H1 (cell line): ENCODE measurements at regions not wholly inside any gene's neighbourhood (a gene's known extent, or its start where the extent isn't known, plus 50 kb on each side); places are given as distances from the start of the nearest gene placed in this dataset.
A peak's percentile ranks its signal among the peaks of the same experiment; 100 is the strongest.

Experiments
- CTCF ChIA-PET: fragments of 300-600 bp; sonication (Branson Sonifier 250); formaldehyde crosslinking; loops from one replicate; lab custom pipeline; 2021; ENCODE audit not compliant: partially characterized antibody; lab: Charles Lee
- POLR2A ChIA-PET: fragments of 300-600 bp; sonication (Branson Sonifier 250); formaldehyde crosslinking; loops from one replicate; lab custom pipeline; 2021; ENCODE audit warnings: inconsistent platforms; ENCODE audit not compliant: partially characterized antibody; lab: Charles Lee
- DNase-seq, 2 experiments: peaks; one replicate each; pipeline versions ENCODE4 v3.0.0 to v3.0.0-alpha.2; 2010 to 2022; ENCODE audit warnings: low spot score in 2 of 2, low read depth in 1 of 2, mixed read lengths in 1 of 2
- FAIRE-seq: peaks from 2 replicates; lab custom pipeline; 2011; peaks lifted over from hg19 to GRCh38; lab: Jason Lieb, UNC
- H2AFZ ChIP-seq: 2 replicates; pipeline ENCODE4 v1.8.1; 2012; ENCODE audit warnings: low read length, inconsistent platforms
- H2AK5ac ChIP-seq: 2 replicates; pipeline ENCODE4 v1.6.1; 2013; ENCODE audit warnings: low read depth, low read length
- H2BK120ac ChIP-seq: replicated peaks from 2 replicates; pipeline ENCODE3; 2013; ENCODE audit warnings: low read depth, low read length, inconsistent platforms
- H2BK12ac ChIP-seq: 2 replicates; pipeline ENCODE4 v1.6.1; 2013; ENCODE audit warnings: low read depth, low read length
- H2BK15ac ChIP-seq: 2 replicates; pipeline ENCODE4 v1.6.1; 2013; ENCODE audit warnings: low read length
- H2BK20ac ChIP-seq: 2 replicates; pipeline ENCODE4 v1.6.1; 2013; ENCODE audit warnings: low read length
- H2BK5ac ChIP-seq: 2 replicates; pipeline ENCODE4 v1.6.1; 2013; ENCODE audit warnings: low read depth, low read length
- H3K14ac ChIP-seq: 2 replicates; pipeline ENCODE4 v1.6.1; 2013; ENCODE audit warnings: inconsistent platforms; ENCODE audit not compliant: insufficient read length
- H3K18ac ChIP-seq: 2 replicates; pipeline ENCODE4 v1.6.1; 2013; ENCODE audit warnings: low read length; ENCODE audit errors: extremely low read depth
- H3K23ac ChIP-seq: 2 replicates; pipeline ENCODE4 v1.6.1; 2013; ENCODE audit warnings: inconsistent platforms; ENCODE audit not compliant: insufficient read length
- H3K23me2 ChIP-seq: 2 replicates; pipeline ENCODE4 v1.6.1; 2013; ENCODE audit warnings: low read depth, low read length
- H3K27ac ChIP-seq: 2 replicates; pipeline ENCODE4 v1.6.1; 2011; ENCODE audit warnings: low read depth, low read length, inconsistent platforms
- H3K27me3 ChIP-seq, 4 experiments: replicated peaks in 1 of 4; 1 replicate in 1 of 4; 2 replicates in 3 of 4; pipeline versions ENCODE4 v1.6.1 to v1.8.1; 2011 to 2013; ENCODE audit warnings: low read length in 3 of 4, mild to moderate bottlenecking in 3 of 4, inconsistent platforms in 2 of 4, mixed read lengths in 2 of 4, moderate library complexity in 1 of 4; ENCODE audit not compliant: control insufficient read depth in 3 of 4, insufficient read depth in 3 of 4; ENCODE audit errors: extremely low read depth in 1 of 4
- H3K36me3 ChIP-seq, 4 experiments: 2 replicates each; pipeline versions ENCODE4 v1.6.1 to v1.8.1; 2011 to 2013; ENCODE audit warnings: mild to moderate bottlenecking in 4 of 4, low read length in 3 of 4, moderate library complexity in 2 of 4, control low read depth in 1 of 4, inconsistent platforms in 1 of 4; ENCODE audit not compliant: insufficient read depth in 4 of 4, control insufficient read depth in 2 of 4
- H3K4ac ChIP-seq: replicated peaks from 2 replicates; pipeline ENCODE3; 2013; ENCODE audit warnings: low read length, low read depth, mixed read lengths, inconsistent platforms; ENCODE audit not compliant: insufficient read length
- H3K4me1 ChIP-seq, 4 experiments: replicated peaks in 1 of 4; 1 replicate in 1 of 4; 2 replicates in 3 of 4; pipeline versions ENCODE4 v1.6.1 to v1.8.1; 2011 to 2013; ENCODE audit warnings: low read length in 3 of 4, inconsistent platforms in 2 of 4, mixed read lengths in 1 of 4; ENCODE audit not compliant: insufficient read depth in 4 of 4, control insufficient read depth in 3 of 4
- H3K4me2 ChIP-seq, 2 experiments: 2 replicates each; pipeline versions ENCODE4 v1.6.1 to v1.8.1; 2011 to 2013; ENCODE audit warnings: low read depth in 2 of 2, low read length in 2 of 2, control low read depth in 1 of 2, inconsistent platforms in 1 of 2, mild to moderate bottlenecking in 1 of 2; ENCODE audit not compliant: insufficient read depth in 1 of 2
- H3K4me3 ChIP-seq, 4 experiments: fragments of 200-600, 300-600 bp in 1 of 4; sonication (generic), shearing (Covaris generic), sonication (Bioruptor Twin) in 1 of 4; 2 replicates each; pipeline versions ENCODE4 v1.5.1 to v1.8.1; 2011 to 2016; ENCODE audit warnings: low read length in 4 of 4, low read depth in 3 of 4, control low read depth in 2 of 4, inconsistent platforms in 2 of 4, mild to moderate bottlenecking in 2 of 4, mixed read lengths in 1 of 4, moderate library complexity in 1 of 4; ENCODE audit not compliant: insufficient read depth in 2 of 4; ENCODE audit errors: extremely low read depth in 1 of 4
- H3K56ac ChIP-seq: replicated peaks from 2 replicates; pipeline ENCODE3; 2013; ENCODE audit warnings: low read depth, mild to moderate bottlenecking, mixed read lengths, low read length, inconsistent platforms; ENCODE audit not compliant: insufficient read length
- H3K79me1 ChIP-seq: 2 replicates; pipeline ENCODE4 v1.6.1; 2013; ENCODE audit warnings: low read depth, low read length, control low read depth
- H3K79me2 ChIP-seq, 2 experiments: 2 replicates each; pipeline versions ENCODE4 v1.6.1 to v1.8.1; 2012 to 2013; ENCODE audit warnings: low read length in 2 of 2, mild to moderate bottlenecking in 2 of 2, inconsistent platforms in 1 of 2; ENCODE audit not compliant: insufficient read depth in 2 of 2, control insufficient read depth in 1 of 2
- H3K9ac ChIP-seq, 4 experiments: replicated peaks in 1 of 4; 1 replicate in 1 of 4; 2 replicates in 3 of 4; pipeline versions ENCODE4 v1.6.1 to v1.8.1; 2011 to 2013; ENCODE audit warnings: low read depth in 3 of 4, low read length in 3 of 4, control low read depth in 2 of 4, mild to moderate bottlenecking in 2 of 4, moderate library complexity in 2 of 4, inconsistent platforms in 1 of 4; ENCODE audit errors: extremely low read depth in 1 of 4
- H3K9me3 ChIP-seq, 2 experiments: 2 replicates each; pipeline versions ENCODE4 v1.6.1 to v1.8.1; 2012 to 2013; ENCODE audit warnings: mild to moderate bottlenecking in 2 of 2, moderate library complexity in 2 of 2, control low read depth in 1 of 2, inconsistent platforms in 1 of 2, low read depth in 1 of 2, low read length in 1 of 2, mixed read lengths in 1 of 2; ENCODE audit not compliant: insufficient read depth in 2 of 2
- H4K20me1 ChIP-seq, 2 experiments: replicated peaks in 1 of 2; 2 replicates each; pipeline versions ENCODE3 to v1.8.1; 2011 to 2013; ENCODE audit warnings: inconsistent platforms in 2 of 2, low read length in 2 of 2, mild to moderate bottlenecking in 1 of 2; ENCODE audit not compliant: insufficient read depth in 2 of 2, control insufficient read depth in 1 of 2
- H4K5ac ChIP-seq: 2 replicates; pipeline ENCODE4 v1.6.1; 2013; ENCODE audit warnings: low read length, low read depth, mixed read lengths, inconsistent platforms; ENCODE audit not compliant: insufficient read length
- H4K8ac ChIP-seq: 2 replicates; pipeline ENCODE4 v1.8.0; 2013; ENCODE audit warnings: mild to moderate bottlenecking, moderate library complexity, low read length, inconsistent platforms; ENCODE audit not compliant: insufficient read depth; ENCODE audit errors: extremely low read depth
- H4K91ac ChIP-seq: replicated peaks from 2 replicates; pipeline ENCODE3; 2013; ENCODE audit warnings: low read length, mixed read lengths, inconsistent platforms; ENCODE audit not compliant: insufficient read length
- CTBP2 ChIP-seq: IDR thresholded peaks from 2 replicates; pipeline ENCODE4 v1.7.0; 2011; ENCODE audit warnings: borderline replicate concordance, mild to moderate bottlenecking, moderate library complexity, mixed read lengths, low read length; ENCODE audit not compliant: insufficient read depth, insufficient read length
- CTCF ChIP-seq, 3 experiments: IDR thresholded peaks; 1 replicate in 2 of 3; 2 replicates in 1 of 3; pipeline versions ENCODE4 v1.5.1 to v1.6.1; 2011; ENCODE audit warnings: low read length in 3 of 3, mild to moderate bottlenecking in 3 of 3, inconsistent platforms in 2 of 3, low read depth in 1 of 3, moderate library complexity in 1 of 3; ENCODE audit not compliant: insufficient read depth in 1 of 3; ENCODE audit errors: control extremely low read depth in 1 of 3
- RAD21 ChIP-seq, 2 experiments: IDR thresholded peaks in 1 of 2; conservative IDR thresholded peaks in 1 of 2; 2 replicates each; pipeline ENCODE4 v1.6.1; 2011; ENCODE audit warnings: low read depth in 2 of 2, low read length in 2 of 2, improper control_type of control experiment in 1 of 2, inconsistent platforms in 1 of 2, mild to moderate bottlenecking in 1 of 2, moderate library complexity in 1 of 2
- RBBP5 ChIP-seq: IDR thresholded peaks from 2 replicates; pipeline ENCODE4 v1.7.1; 2012; ENCODE audit warnings: low read depth, mild to moderate bottlenecking, inconsistent platforms, low read length, moderate library complexity, borderline replicate concordance
- TEAD4 ChIP-seq: IDR thresholded peaks from 2 replicates; pipeline ENCODE4 v1.6.1; 2012; ENCODE audit warnings: low read depth, low read length, inconsistent platforms, mixed read lengths

DNA sequence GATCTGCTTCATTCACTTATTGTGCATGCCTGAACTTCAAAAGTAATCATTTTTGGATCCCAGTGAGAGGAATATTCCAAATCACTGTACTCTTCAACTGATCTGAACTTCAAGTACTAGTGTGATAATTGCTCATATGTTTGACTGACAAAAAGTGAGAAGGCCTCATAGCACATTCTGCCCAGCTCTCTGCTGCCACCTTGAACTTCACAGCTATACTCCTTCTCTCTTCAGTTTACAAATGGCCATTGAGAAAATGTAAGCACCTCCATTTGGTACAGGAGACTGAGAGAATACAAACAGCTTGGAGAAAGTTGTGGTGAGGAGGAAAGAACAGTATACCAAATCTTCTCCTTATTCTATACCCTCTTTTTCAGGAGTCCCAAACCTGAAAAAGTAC lies 946.0 kb upstream of the CHAC2 start:
- H4K91ac ChIP-seq = no peak overlapping the region
- no peak overlapping the region for H2BK120ac ChIP-seq
- H3K9me3 ChIP-seq = no peaks in the 10 kb centered on the region
- H3K36me3 ChIP-seq = no peaks in the 10 kb centered on the region
- TF ChIP-seq CTCF (IDR thresholded peaks at IDR 0.05; ENCODE audit: control extremely low read depth in 1 of 3, insufficient read depth in 1 of 3, low read depth in 1 of 3, low read length in 3 of 3) = peak in 1 of 3 experiments; percentile 36; a peak in 1 of 4 replicates
- TF ChIP-seq RAD21 (IDR thresholded peaks at IDR 0.05 in 1 of 2, conservative IDR thresholded peaks at IDR 0.05 in 1 of 2; ENCODE audit: low read depth in 2 of 2, low read length in 2 of 2) = 0 out of 4 replicates have a peak, but pooled peaks of 1 of the 2 experiments have one; percentile 32
- TF ChIP-seq CTBP2 = no peak
- TF ChIP-seq TEAD4 = no peak
- TF ChIP-seq RBBP5 = no peak
- TF ChIP-seq, all 59 proteins: peak for 2
- Histone ChIP-seq H3K27me3 (no peaks in the 10 kb centered on the region), H3K56ac (no peak overlapping the region), H2AFZ (no peak overlapping the region), H3K4me3 (no peak overlapping the region), H3K23me2 (no peaks in the 10 kb centered on the region), H4K5ac (no peak overlapping the region), H2AK5ac (no peak overlapping the region), H2BK5ac (no peak overlapping the region), H3K79me1 (no peaks in the 10 kb centered on the region), H3K79me2 (no peaks in the 10 kb centered on the region), H3K4ac (no peak overlapping the region), H3K9ac (no peak overlapping the region), H3K23ac (no peak overlapping the region), H3K4me2 (no peak overlapping the region), H2BK15ac (no peak overlapping the region), H3K27ac (no peak overlapping the region), H4K20me1 (no peaks in the 10 kb centered on the region), H2BK20ac (no peak overlapping the region), H3K4me1 (no peaks in the 10 kb centered on the region), H3K14ac (no peak overlapping the region), H4K8ac (no peak overlapping the region), H3K18ac (no peak overlapping the region), H2BK12ac (no peak overlapping the region)
- CTCF ChIA-PET = interaction anchor here (0.6 to 2.6 kb wide), 9 partner anchors 12 to 750 kb away, joined by 3 to 16 read pairs (median 4); no protein-coding TSS in a partner anchor
- POLR2A ChIA-PET = no interaction called here
- no peak for DNase-seq
- no peak for FAIRE-seq
